SK-N-DZ (cell line): ENCODE measurements at regions not wholly inside any gene's neighbourhood (a gene's known extent, or its start where the extent isn't known, plus 50 kb on each side); places are given as distances from the start of the nearest gene placed in this dataset.

ENCODE experiments used
- DNase-seq: peaks from one replicate; pipeline ENCODE4 v3.0.0-alpha.2; 2015; ENCODE audit warnings: low spot score

- no peak for DNase-seq
Observed at GRCh38 chr18:78639006-78639950, 340.3 kb upstream of the SALL3 start.

- no peak for DNase-seq
Observed at GRCh38 chr18:78640246-78640995, 339.2 kb upstream of the SALL3 start.

GRCh38 chr18:78641689-78642231 lies 337.9 kb upstream of the SALL3 start:
- no peak for DNase-seq

- no peak for DNase-seq
Observed at GRCh38 chr18:78642296-78642951, 337.2 kb upstream of the SALL3 start.

GRCh38 chr18:78643004-78643403 lies 336.6 kb upstream of the SALL3 start:
- DNase-seq: no peak

GRCh38 chr18:78643981-78644380 lies 335.6 kb upstream of the SALL3 start:
- no peak for DNase-seq

GRCh38 chr18:78645216-78645615 lies 334.4 kb upstream of the SALL3 start:
- DNase-seq: no peak

GRCh38 chr18:78647018-78647417 lies 332.6 kb upstream of the SALL3 start:
- DNase-seq: no peak

- DNase-seq: no peak
Observed at GRCh38 chr18:78649421-78649820, 330.2 kb upstream of the SALL3 start.

GRCh38 chr18:78650926-78651325 lies 328.7 kb upstream of the SALL3 start:
- DNase-seq: no peak

GRCh38 chr18:78652001-78652545 lies 327.5 kb upstream of the SALL3 start:
- no peak for DNase-seq

GRCh38 chr18:78655921-78656320 lies 323.7 kb upstream of the SALL3 start:
- no peak for DNase-seq

- DNase-seq: no peak
Observed at GRCh38 chr18:78656346-78656925, 323.2 kb upstream of the SALL3 start.

GRCh38 chr18:78658531-78658930 lies 321.1 kb upstream of the SALL3 start:
- DNase-seq: no peak

GRCh38 chr18:78659057-78659456 lies 320.6 kb upstream of the SALL3 start:
- DNase-seq: no peak

- DNase-seq: no peak
Observed at GRCh38 chr18:78659748-78660147, 319.9 kb upstream of the SALL3 start.

- no peak for DNase-seq
Observed at GRCh38 chr18:78660311-78660710, 319.3 kb upstream of the SALL3 start.

GRCh38 chr18:78661316-78661715 lies 318.3 kb upstream of the SALL3 start:
- no peak for DNase-seq

GRCh38 chr18:78662879-78663278 lies 316.7 kb upstream of the SALL3 start:
- no peak for DNase-seq

GRCh38 chr18:78664048-78664447 lies 315.6 kb upstream of the SALL3 start:
- DNase-seq: no peak

GRCh38 chr18:78664848-78665247 lies 314.8 kb upstream of the SALL3 start:
- DNase-seq: no peak
